ENCODE measurements at regions not wholly inside any gene's neighbourhood (a gene's known extent, or its start where the extent isn't known, plus 50 kb on each side); places are given as distances from the start of the nearest gene placed in this dataset.

DNA sequence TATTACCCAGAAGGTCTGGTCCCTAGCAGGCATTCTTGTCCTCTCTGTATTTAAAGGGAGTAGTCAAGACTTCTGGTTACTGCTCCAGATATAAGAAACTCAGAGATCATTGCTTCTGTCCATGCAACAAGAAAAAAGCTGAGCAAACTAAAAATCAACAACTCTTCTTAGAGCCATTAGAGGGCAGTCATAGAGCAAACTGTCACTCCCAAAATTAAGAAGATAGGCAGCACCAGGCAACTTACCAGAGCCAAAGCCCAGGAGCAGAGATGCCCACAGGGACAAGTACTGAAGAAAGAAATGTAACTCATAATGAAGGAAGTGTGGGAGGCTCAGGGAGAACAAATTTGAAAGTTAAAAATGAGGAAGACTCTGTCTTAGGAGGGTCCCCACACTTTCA is 472.9 kb upstream of the COBL start:
- DNase-seq (ENCODE audit: low spot score) = no peak

DNA sequence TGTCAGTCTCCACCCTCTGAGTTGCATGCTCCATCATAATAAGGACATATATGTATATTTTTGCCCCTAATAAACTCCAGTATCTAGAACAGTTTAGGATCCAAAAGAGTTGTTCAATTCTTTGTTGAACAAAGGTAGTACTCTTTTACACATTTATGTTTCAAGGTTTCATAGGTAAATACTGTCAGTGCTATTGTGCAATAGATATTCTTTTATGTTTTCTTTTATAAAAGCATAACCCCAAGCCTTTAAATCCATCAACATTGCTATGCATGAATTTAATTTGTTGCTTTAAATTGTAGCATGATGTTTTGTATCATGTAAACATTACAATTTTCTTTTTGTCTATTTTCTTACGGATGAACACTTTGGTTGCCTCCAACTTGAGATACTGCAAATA is 469.7 kb upstream of the COBL start:
- no peak for DNase-seq (ENCODE audit: low spot score)

DNA sequence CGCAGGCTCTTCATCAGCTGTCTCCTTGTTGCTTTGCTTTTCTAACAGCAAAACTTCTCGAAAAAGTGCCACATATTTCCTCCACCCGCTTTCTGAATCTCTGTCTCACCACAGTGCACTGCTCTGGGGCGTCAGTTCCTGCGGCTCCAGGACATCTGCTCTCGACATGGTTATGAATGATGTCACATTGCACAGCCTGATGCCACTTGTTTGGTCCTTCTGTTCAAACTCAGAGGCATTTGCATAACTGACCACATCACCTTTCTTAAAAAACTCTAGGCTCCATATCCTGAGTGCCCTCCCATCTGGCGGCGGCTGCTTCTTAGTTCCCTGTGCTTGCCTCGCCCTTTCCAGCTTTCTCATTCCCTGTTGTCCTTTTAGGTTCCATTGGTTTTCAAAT is 469.3 kb upstream of the COBL start:
- no peak for DNase-seq (ENCODE audit: low spot score)

DNA sequence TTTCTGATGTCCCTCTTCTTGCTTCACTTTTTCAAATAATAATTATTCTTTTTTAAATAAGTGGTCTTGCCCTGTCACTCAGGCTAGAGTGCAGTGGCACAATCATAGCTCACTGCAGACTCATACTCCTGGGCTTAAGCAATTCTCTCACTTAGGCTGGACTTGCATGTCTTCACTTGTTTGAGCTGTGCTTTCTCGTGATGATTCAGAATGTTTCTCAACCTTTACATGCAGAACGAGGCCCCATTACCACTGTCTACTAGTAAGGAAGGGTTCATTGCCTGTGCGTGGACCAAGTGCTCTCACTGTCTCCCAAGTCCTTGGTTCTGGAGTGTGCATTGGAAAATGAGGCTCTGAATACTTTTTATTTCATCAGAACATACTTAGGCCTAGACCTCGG is 468.6 kb upstream of the COBL start:
- DNase-seq (ENCODE audit: low spot score) = no peak

DNA sequence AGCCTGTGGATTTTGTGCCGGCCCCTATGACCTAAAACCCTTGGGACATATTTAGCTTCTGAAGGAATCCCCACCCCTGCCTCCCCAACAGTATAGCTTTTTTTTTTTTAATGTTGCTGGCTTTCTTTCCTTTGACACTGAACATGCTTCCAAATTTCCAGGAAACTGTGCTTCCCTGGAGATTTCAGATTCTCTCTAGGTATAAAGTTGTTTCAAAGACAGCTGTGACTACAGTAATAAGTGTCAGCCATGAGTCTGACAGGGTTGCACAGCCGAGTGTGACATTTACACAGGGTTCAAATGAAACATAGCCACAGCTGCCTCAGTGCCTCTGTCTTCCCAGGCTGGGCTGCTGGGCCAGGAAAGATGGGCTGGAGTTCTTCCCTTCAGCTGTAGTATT is 466.6 kb upstream of the COBL start:
- DNase-seq (ENCODE audit: low spot score) = no peak

DNA sequence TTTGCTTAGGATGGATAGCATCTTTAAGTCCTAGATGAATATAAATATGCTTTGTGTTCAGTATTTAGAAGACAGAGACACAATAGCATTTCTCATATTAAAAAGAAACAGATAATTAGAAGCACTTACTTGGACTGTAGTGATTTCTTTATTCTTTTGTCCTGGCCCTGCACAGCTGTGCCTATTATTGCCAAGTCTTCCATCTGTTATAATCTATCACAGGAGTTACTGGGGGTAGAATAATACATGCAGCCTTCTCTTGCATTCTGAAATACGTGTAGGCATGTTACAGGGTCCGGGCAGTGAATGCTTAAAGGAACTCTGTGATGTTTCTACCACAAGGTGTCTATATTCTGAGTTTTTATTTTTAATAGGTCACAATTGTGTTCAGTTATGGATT is 461.5 kb upstream of the COBL start:
- no peak for DNase-seq (ENCODE audit: low spot score)

DNA sequence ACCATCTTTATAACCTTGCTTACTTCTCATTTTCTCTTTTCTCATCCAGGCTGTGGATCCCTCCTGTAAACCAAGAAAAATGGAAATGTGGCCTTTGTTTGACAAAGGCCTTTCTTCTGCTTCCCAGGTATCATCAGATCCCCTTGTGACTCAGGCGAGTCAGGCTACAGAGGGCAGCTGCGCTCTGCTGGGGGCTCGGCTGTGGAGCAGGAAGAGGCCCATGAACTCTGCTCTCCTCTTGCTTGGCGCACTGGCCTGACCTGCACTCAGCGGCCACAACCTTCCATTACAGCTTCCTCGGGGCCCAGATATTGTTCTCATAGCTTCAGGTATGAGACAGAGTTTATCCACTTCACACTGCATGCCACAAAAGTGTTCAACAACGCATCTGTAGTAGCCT is 457.6 kb upstream of the COBL start:
- no peak for DNase-seq (ENCODE audit: low spot score)

DNA sequence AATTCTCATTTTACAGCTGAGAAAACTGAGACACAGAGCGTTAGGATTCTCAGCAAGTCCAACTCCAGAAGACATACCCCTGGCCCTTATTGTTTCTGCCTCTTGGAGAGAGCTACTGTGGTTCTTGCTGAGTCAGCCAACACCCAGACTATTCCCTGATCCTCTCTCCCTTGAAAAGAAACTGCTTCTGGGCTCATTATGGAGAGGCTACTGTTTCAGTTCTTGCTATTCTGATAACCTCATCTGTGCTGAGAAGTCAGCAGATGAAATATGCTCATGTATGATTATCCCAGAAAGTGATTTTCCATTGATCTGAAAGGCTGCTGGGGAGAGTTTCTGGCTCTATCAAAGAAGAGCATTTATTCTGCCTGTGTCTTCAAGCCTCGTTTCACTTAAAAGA is 455.6 kb upstream of the COBL start:
- no peak for DNase-seq (ENCODE audit: low spot score)

DNA sequence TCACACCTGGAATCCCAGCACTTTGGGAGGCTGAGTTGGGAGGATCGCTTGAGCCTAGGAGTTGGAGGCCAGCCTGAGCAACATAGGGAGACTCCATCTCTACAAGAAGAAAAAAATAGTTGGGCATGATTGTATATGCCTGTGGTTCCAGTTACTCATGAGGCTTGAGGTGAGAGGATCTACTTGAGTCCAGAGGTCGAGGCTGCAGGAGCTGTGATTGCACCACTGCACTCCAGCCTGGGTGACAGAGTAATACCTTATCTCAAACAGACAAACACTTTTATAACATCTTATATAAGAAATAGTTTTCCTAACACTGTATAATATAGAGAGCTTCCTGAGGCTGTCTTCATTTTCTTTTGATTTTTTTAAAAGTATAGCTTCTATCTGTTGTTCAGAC is 448.4 kb upstream of the COBL start:
- DNase-seq (ENCODE audit: low spot score) = no peak

DNA sequence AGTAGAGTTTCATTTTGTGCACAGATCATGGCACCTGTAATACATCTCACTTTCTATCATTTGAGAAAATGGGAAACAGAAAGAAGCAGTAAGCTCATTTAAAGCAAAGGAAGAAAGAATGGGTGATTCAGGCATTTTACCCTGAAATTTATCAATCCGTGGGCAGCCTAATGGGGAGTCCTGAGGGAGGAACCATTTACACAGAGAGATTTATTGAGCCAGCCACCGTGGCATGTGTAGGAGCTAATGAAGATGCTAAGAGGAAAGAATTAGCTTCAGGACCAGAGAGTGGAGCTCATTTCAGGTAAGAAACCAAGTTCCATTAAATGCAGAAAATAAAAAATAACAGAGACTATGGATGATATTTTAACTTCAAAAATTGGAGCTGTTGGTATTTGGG is 443.4 kb upstream of the COBL start:
- no peak for DNase-seq (ENCODE audit: low spot score)

DNA sequence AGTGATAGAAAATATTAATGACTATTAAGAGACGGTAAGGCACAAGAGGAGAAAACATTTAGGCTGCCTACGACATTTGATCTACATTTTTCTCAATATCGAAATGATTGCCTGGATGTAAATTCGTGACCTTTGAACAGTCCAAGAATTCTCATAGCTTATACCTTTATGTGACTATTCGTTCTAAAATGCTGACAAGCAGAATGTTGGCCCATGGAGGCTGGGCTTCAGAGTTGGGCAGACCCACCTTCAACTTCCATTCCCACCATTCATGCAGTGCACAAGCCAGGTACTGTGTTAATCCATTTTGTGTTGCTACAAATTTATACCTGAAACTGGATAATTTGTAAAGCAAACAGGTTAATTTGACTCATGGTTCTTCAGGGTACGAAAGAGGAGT is 441.4 kb upstream of the COBL start:
- DNase-seq (ENCODE audit: low spot score) = no peak

DNA sequence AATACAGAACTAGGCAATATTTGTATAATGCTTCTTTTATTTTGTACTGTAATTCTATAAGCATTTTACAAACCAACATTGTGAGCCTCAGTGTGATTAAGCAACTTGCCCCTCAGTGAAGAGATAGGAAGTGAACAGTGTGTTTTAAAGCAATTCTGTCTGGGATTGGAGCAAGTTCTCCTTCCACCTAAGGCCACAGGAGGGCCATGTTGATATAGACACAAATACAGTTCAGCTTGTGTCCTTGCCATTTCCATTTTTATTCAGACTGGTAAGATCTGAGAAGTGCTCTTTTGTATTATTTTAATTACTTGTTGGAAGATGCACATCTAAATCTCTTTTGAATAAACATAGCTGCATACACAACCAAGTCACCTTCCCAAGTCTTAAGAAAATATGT is 416.3 kb upstream of the COBL start:
- no peak for DNase-seq (ENCODE audit: low spot score)

DNA sequence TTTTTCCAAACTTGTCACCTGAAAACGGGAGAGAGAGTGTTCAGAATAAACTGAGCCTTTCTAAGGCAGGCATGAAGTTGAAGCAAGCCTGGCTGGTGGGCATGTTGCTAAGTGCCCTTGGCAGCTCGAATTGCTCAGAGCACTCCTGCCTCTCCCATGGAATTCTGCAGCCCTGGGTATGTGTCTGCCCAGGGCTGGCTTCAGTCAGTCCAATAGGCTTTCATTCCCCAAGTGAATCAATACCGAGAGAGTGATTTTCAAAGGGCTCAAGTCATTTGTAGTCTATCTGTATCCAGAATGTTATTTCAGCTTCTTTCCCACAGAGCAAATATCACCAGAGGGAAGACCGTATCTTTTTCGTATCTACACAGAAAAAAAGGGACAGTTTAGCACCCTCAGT is 415.5 kb upstream of the COBL start:
- DNase-seq (ENCODE audit: low spot score) = peak; percentile 41

DNA sequence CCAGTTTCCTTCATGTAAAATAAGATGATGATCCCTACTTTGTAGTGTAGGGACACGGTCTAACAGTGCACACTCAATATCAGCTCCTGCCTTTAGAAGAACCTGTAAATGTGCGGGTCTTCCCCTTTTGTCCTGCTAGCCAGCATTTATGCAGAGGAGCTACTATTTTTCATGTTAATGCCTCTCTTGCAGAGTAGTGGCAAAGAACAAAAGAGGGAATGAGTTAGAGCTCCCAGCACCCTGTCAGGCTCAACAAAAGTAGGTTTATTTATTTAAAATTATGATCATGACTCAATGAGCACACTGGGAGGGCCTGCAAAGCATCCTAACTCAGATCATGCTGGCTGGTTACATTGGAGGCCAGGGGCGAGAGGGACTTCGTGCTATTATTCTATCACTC is 414.5 kb upstream of the COBL start:
- DNase-seq (ENCODE audit: low spot score) = no peak

DNA sequence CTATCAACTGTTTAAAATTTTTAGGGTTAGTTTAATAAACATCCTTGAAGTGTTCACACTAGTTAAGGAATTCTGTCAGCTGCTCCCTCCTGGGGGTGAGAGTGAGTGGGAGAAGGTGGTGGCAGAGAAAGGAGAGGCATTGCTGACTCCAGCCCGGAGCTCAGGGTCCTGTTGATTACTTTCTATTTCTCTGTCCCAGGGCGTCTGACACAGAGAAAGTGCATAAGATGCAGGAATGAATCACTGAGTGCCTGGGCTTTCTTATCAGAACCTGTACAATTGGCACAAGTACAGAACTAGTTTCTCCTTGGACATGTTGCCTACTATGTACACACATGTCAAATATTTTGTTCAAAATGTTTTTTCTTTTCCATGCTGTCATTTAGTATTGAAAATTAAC is 410.8 kb upstream of the COBL start:
- no peak for DNase-seq (ENCODE audit: low spot score)

DNA sequence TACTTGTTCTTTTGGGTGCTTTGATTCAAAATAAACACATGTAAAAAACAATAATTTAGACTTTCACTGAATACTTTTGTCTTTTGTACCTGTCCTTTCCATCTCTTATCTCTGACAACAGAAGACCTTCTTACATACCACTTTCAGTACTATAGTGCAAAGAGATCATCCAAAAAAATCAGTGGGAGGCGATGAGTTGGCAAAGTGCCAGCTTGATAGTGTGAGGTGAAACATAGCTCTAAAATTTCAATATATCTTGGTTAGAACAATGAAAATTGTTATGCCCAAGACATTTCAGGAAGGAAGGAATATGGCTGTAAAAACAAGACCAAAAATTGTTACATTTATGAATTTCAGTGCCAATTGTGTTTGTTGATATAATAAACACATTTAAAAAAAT is 390.2 kb upstream of the COBL start:
- DNase-seq (ENCODE audit: low spot score) = no peak

DNA sequence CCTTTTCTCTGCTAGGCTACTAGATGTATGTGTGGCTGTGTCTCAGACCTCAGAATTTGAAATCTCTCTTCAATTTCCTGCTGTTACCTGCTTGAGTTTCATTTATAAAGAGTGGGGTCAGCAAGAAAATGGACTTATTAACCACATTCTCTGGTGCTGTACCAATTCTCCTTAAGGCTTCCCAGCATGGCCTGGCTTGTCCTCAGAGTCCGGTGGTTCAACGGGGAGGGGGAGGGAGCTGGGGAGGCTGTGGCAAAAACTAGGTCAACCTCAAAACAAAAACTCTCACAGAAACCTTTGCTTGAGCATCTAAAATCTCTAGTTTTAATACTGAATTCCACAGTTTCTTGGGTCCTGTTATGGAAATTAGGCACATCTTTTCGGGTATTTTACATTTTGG is 389.1 kb upstream of the COBL start:
- DNase-seq (ENCODE audit: low spot score) = peak; percentile 34

DNA sequence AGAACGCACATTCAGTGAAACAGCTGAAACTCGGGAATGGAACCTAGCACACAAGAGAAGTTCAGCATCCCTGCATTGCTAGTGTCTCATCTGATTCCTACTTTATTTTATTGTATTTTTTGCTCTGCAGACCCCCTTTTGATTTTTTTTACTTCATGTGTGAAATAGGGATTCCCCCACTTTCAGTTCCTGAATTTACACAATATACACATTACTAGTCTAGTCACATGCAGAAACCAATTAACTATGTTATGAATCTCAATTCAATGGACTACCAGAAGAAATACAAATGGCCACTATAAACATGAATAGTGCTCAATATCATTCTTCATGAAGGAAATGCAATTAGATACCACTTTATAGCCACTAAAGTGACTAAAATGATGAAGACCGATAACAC is 386.1 kb upstream of the COBL start:
- no peak for DNase-seq (ENCODE audit: low spot score)

DNA sequence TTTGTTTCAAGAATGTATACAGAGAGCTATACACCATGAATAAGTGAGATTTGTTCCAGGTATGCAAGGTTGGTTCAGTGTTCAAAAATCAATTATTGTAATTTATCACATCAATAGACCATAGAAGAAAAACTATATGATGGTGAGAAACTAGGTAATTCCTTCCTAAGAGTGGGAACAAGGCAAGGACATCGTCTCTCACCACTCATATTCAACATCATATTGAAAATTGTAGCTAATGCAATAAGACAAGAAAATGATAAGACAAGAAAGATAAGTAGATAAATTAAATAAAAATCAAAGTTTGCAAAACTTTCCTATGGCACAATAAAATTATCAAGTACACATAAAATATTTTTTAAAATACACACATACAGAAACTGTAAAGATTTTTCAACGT is 385.3 kb upstream of the COBL start:
- no peak for DNase-seq (ENCODE audit: low spot score)

DNA sequence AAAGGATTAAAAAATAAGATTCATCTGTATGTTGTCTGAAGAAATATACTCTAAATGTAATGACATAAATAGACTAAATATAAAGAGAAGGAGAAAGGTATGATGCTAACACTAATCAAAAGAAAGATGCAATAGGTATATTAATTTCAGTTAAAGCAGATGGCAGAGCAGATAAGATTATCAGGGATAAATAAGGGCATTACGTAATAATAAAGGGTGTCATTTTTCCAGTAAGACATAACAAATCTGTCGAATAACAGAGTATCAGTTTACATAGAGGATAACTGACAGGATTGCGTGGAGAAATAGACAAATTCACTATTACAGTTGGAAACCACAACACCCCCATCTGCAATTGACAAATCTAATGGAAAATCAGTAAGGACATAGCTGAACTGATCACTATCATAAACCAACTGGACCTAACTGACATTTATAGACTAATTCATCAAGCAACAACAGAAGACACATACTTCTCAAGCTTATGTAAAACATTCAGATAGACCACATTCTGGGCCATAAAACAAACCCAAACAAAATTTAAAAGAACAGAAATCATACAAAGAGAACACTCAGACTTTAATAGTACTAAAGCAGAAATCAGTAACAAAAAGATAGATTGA is 384.1 kb upstream of the COBL start:
- DNase-seq (ENCODE audit: low spot score) = no peak

DNA sequence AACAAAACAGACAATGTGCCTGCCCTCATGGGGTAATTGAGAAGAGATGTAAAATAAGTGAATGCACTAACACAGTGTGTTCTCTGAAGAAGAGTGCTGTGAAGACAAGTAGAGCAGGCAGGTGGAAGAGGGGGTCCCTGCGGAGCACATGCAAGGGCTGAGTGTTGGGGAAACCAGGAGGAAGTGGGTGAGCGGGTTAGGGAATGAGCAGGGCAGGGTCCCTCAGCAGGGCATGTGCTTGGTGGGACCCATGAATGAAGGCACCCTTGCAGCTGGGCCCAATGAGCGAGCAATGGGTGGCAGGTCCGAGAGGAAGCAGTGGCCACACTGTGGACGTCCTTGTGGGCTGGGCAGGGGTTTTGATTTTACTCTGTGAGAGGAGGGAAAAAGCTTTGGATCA is 376.6 kb upstream of the COBL start:
- DNase-seq (ENCODE audit: low spot score) = no peak

DNA sequence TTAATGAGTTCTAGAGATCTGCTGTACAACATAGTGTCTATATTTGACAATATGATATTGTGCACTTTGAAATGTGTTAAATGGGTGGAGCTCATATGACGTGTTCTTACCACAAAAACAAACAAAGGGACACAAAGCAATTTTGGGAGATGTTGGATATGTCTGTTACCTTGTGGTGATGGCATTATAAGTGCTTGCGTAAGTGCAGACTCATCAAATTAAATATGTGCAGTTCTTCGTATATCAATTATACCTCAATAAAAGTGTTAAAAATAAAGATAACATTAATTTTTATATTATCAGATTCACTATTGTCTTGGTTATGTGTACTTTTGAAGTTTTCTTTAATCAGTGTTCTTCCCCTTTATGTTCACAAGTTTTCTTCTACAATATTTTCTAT is 372.9 kb upstream of the COBL start:
- DNase-seq (ENCODE audit: low spot score) = no peak

DNA sequence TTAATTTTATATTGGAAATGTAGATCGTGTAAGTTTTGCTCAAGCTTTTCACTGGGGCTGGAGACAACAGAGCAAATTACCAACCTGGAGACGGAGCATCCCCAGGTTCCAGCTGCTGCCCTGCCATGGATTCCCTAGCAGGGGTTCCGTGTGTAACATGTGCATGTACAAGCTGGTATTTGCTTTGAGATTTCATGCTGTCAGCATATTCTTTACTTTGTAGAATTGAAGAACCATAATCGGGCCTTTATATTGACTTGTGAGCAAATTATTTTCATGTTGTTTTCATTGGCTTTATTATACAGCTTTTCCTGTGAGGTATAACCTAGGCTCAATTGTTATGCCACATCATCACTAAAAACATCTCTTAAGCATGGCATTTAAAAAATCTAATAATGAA is 369.2 kb upstream of the COBL start:
- no peak for DNase-seq (ENCODE audit: low spot score)

DNA sequence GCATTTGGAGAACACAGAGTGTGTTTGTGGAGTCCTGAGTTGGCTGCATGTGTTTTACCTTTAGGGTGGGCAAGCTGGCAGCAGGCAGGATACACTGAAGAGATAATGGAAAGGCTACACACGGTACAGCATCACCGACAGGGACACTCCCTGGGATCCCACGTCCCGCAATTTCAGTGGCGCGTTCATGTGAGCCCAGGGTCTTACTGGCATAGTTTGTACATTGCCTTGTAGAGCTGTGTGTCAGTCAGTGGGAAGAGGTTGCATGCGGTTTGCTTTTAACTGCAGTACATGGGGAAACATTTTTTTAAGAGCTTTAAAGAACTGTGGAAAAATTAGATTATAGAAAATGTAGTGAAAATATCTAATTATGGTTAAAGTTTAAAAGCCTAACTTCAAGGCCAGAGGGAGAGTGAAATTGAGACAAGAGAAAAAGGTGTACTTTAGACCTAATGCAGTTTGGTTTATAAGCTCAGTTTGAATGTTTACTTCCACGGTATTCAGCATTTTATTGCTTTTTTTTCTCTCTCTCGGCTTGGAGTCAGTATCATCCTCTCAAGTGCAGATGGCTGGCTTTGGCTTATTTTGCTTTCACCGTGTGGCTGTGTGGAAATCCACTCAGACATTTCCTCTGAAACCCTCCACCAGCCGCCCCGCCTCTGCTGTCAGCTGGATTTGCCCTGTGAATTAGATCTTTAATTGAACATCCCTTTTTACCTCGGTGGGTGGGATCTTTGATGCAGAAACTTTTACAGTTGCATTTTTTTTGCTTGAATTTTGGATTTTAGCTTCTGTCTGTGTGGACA is 364.2 kb upstream of the COBL start:
- DNase-seq (ENCODE audit: low spot score) = no peak
